Neural crest cell (in vitro differentiated cells): ENCODE measurements at regions not wholly inside any gene's neighbourhood (a gene's known extent, or its start where the extent isn't known, plus 50 kb on each side); places are given as distances from the start of the nearest gene placed in this dataset.
A peak's percentile ranks its signal among the peaks of the same experiment; 100 is the strongest.

Source experiments
- DNase-seq: peaks from one replicate; pipeline ENCODE4 v3.0.0; 2021; ENCODE audit warnings: low read depth, mixed read lengths, low spot score
- H3K27ac Mint-ChIP-seq: one replicate; pipeline ENCODE4 v1.8.0; 2021; ENCODE audit warnings: mild to moderate bottlenecking, mixed read lengths; ENCODE audit not compliant: unreplicated experiment
- H3K27me3 Mint-ChIP-seq: 2 replicates; pipeline ENCODE4 v1.8.0; 2021; ENCODE audit warnings: low read depth, mild to moderate bottlenecking, mixed read lengths
- H3K36me3 Mint-ChIP-seq: 2 replicates; pipeline ENCODE4 v1.8.0; 2021; ENCODE audit warnings: low read depth, mild to moderate bottlenecking, mixed read lengths
- H3K4me1 Mint-ChIP-seq: 2 replicates; pipeline ENCODE4 v1.8.0; 2021; ENCODE audit warnings: mixed read lengths
- H3K4me3 Mint-ChIP-seq: one replicate; pipeline ENCODE4 v1.8.0; 2021; ENCODE audit warnings: mild to moderate bottlenecking, mixed read lengths
- H3K9me3 Mint-ChIP-seq: 2 replicates; pipeline ENCODE4 v1.8.0; 2021; ENCODE audit warnings: mixed read lengths
- CTCF ChIP-seq: fragments of 200-600 bp; sonication (generic); conservative IDR thresholded peaks from 2 replicates; pipeline ENCODE4 v1.5.0; 2021; ENCODE audit warnings: antibody characterized with exemption, mild to moderate bottlenecking

- H3K27ac Mint-ChIP-seq, result peak overlapping the region; percentile 79
- no peak overlapping the region for H3K4me3 Mint-ChIP-seq
- peaks cover 56% of the 10 kb centered on the region for H3K4me1 Mint-ChIP-seq
- DNase-seq, result no peak
- no peaks in the 10 kb centered on the region for H3K27me3 Mint-ChIP-seq
- H3K36me3 Mint-ChIP-seq, result no peaks in the 10 kb centered on the region
- no peak for TF ChIP-seq CTCF
- H3K9me3 Mint-ChIP-seq, result no peaks in the 10 kb centered on the region
These were observed 323.3 kb upstream of the ZMIZ1 start for GRCh38 chr10:78745441-78745840.

- peaks cover 56% of the 10 kb centered on the region for H3K4me1 Mint-ChIP-seq
- H3K4me3 Mint-ChIP-seq, result no peak overlapping the region
- no peaks in the 10 kb centered on the region for H3K36me3 Mint-ChIP-seq
- DNase-seq, result no peak
- no peaks in the 10 kb centered on the region for H3K27me3 Mint-ChIP-seq
- no peaks in the 10 kb centered on the region for H3K9me3 Mint-ChIP-seq
- H3K27ac Mint-ChIP-seq, result no peak overlapping the region
- no peak for TF ChIP-seq CTCF
These were observed 322.5 kb upstream of the ZMIZ1 start for GRCh38 chr10:78746155-78746763.

- TF ChIP-seq CTCF, result no peak
- no peak overlapping the region for H3K27ac Mint-ChIP-seq
- H3K27me3 Mint-ChIP-seq, result no peaks in the 10 kb centered on the region
- H3K9me3 Mint-ChIP-seq, result no peaks in the 10 kb centered on the region
- peaks cover 54% of the 10 kb centered on the region for H3K4me1 Mint-ChIP-seq
- H3K4me3 Mint-ChIP-seq, result no peak overlapping the region
- no peaks in the 10 kb centered on the region for H3K36me3 Mint-ChIP-seq
- no peak for DNase-seq
These were observed 321.1 kb upstream of the ZMIZ1 start for GRCh38 chr10:78747401-78748234.

DNA sequence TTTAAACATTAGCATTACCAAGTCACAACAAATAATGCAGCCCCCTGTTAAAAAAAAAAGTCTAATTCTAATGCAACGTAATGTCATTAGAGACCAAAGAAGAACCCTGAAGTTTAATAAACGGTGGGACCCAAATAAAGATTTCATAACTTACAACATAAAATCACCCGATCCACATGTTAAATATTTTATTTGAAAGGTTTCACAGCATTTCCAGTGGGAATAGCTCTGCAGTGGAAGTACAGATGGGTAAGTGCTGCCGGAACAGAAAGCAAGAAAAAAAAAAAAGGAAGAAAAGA lies 320.6 kb upstream of the ZMIZ1 start:
- peaks cover 52% of the 10 kb centered on the region for H3K4me1 Mint-ChIP-seq
- DNase-seq, result no peak

GRCh38 chr10:78749200-78749599 lies 319.6 kb upstream of the ZMIZ1 start:
- H3K27ac Mint-ChIP-seq, result no peak overlapping the region
- no peak for DNase-seq
- no peak overlapping the region for H3K4me3 Mint-ChIP-seq
- H3K4me1 Mint-ChIP-seq, result peaks cover 47% of the 10 kb centered on the region
- no peak for TF ChIP-seq CTCF
- H3K27me3 Mint-ChIP-seq, result no peaks in the 10 kb centered on the region
- H3K9me3 Mint-ChIP-seq, result no peaks in the 10 kb centered on the region
- H3K36me3 Mint-ChIP-seq, result no peaks in the 10 kb centered on the region

More for the DNA sequence above, 320.6 kb upstream of the ZMIZ1 start:
- H3K27me3 Mint-ChIP-seq, result no peaks in the 10 kb centered on the region
- H3K36me3 Mint-ChIP-seq, result no peaks in the 10 kb centered on the region
- TF ChIP-seq CTCF, result no peak
- H3K4me3 Mint-ChIP-seq, result no peak overlapping the region
- no peak overlapping the region for H3K27ac Mint-ChIP-seq
- no peaks in the 10 kb centered on the region for H3K9me3 Mint-ChIP-seq
